Peyer's patch (tissue), 4 donors: ENCODE measurements at regions not wholly inside any gene's neighbourhood (a gene's known extent, or its start where the extent isn't known, plus 50 kb on each side); places are given as distances from the start of the nearest gene placed in this dataset.

ENCODE experiments used
- DNase-seq, 3 donors: peaks; one replicate each; pipeline ENCODE4 v3.0.0-alpha.2; 2017 to 2019
- H3K27ac ChIP-seq, 4 donors: fragments of 200-600 bp; sonication (generic); one replicate each; pipeline ENCODE4 v1.5.1; 2016 to 2019
- H3K27me3 ChIP-seq, 2 donors: fragments of 200-600 bp; sonication (generic); one replicate each; pipeline ENCODE4 v1.5.1; 2019
- H3K36me3 ChIP-seq, 3 donors: fragments of 200-600 bp; sonication (generic); one replicate each; pipeline ENCODE4 v1.5.1; 2016 to 2019
- H3K4me1 ChIP-seq, 4 donors: fragments of 200-600 bp; sonication (generic); one replicate each; pipeline ENCODE4 v1.5.1; 2016 to 2019
- H3K4me3 ChIP-seq, 4 donors: fragments of 200-600 bp; sonication (generic); 1 replicate in 3 of 4; 2 replicates in 1 of 4; pipeline ENCODE4 v1.5.1; 2016 to 2019; ENCODE audit warnings: mild to moderate bottlenecking in 1 of 4
- H3K9me3 ChIP-seq, 4 donors: fragments of 200-600 bp; sonication (generic); one replicate each; pipeline ENCODE4 v1.5.1; 2016 to 2019; ENCODE audit warnings: mild to moderate bottlenecking in 1 of 4
- POLR2A ChIP-seq, 2 donors: fragments of 450-650 bp; IDR thresholded peaks; one replicate each; pipeline ENCODE4 v1.5.1; 2017; ENCODE audit warnings: antibody characterized with exemption in 2 of 2, mild to moderate bottlenecking in 2 of 2, moderate library complexity in 2 of 2
- TF ChIP-seq, protein P1 (sequence below), 6 experiments: fragments of 450-650 bp in 4 of 6; fragments of 200-600 bp in 2 of 6; sonication (generic) in 1 of 6; IDR thresholded peaks; one replicate each; pipeline ENCODE4 v1.5.1; 2017 to 2019; ENCODE audit warnings: antibody characterized with exemption in 6 of 6, mild to moderate bottlenecking in 3 of 6, moderate library complexity in 1 of 6

DNA sequence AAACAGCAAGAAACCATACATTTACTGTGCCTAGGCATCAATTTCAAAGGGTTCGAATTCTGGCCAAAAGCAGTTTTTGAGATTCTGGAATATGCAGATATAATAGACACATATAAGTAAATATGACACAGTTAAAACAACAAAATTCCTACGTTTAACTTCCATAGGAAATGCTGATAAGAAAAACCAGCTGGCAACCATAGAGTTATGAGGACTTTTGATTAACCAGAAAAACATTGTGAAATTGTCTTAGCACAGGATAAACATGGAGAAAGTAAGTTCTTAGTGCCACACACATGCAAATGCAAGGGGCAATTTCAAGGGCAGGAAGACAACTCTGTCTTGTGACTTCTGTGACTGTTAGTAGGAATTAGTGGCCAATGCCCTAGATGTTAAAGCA lies 702.1 kb downstream of the TNS3 start:
- Histone ChIP-seq H3K27ac (no peak overlapping the region), H3K4me1 (no peaks in the 10 kb centered on the region), H3K36me3 (no peaks in the 10 kb centered on the region), H3K27me3 (no peaks in the 10 kb centered on the region), H3K9me3 (no peaks in the 10 kb centered on the region), H3K4me3 (no peak overlapping the region)
- DNase-seq: no peak
- no peak for TF ChIP-seq POLR2A (IDR thresholded peaks at IDR 0.05)
- TF ChIP-seq, protein P1, sequence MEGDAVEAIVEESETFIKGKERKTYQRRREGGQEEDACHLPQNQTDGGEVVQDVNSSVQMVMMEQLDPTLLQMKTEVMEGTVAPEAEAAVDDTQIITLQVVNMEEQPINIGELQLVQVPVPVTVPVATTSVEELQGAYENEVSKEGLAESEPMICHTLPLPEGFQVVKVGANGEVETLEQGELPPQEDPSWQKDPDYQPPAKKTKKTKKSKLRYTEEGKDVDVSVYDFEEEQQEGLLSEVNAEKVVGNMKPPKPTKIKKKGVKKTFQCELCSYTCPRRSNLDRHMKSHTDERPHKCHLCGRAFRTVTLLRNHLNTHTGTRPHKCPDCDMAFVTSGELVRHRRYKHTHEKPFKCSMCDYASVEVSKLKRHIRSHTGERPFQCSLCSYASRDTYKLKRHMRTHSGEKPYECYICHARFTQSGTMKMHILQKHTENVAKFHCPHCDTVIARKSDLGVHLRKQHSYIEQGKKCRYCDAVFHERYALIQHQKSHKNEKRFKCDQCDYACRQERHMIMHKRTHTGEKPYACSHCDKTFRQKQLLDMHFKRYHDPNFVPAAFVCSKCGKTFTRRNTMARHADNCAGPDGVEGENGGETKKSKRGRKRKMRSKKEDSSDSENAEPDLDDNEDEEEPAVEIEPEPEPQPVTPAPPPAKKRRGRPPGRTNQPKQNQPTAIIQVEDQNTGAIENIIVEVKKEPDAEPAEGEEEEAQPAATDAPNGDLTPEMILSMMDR (IDR thresholded peaks at IDR 0.05): no peak

DNA sequence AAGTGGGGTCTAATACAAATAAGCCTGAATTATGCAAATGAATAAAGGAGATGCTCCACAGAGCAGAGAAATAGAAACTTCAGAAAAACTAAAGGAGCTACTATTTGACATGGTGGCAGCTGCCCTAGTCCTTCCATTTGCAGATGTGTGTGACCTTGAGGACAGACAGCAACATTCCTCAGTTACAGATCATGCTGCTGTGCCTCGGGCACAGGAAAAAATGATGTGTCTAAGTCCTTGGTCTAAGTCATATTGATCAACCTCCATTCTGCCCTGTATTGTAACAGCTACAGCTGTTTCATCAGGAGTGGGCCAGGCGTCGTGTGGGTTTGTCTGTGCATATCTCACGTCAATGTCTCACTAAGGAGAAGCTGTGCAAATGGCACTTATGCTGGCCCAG lies 710.4 kb downstream of the TNS3 start:
- DNase-seq: no peak
- Histone ChIP-seq H3K9me3 (no peaks in the 10 kb centered on the region), H3K27ac (no peak overlapping the region), H3K4me1 (no peaks in the 10 kb centered on the region), H3K27me3 (no peaks in the 10 kb centered on the region), H3K36me3 (no peaks in the 10 kb centered on the region), H3K4me3 (no peak overlapping the region)
- TF ChIP-seq POLR2A (IDR thresholded peaks at IDR 0.05): no peak
- TF ChIP-seq, protein P1 (IDR thresholded peaks at IDR 0.05): no peak

DNA sequence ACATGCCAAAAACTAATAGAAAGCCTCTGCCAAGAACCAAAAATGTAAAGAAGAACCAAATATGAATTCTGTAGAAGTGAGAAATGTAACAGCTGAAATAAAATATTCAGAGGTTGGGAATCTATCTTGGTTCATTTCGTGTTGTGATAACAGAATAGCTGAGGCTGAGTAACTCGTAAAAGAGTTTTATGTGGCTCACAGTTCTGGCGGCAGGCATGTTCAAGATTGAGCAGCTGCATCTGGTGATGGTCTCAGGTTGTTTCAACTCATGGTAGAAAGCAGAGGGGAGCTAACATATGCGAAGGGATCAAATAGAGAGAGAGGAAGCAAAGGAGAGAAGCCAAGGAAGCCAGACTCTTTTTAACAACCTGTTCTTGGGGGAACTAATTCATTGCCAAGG lies 717.2 kb downstream of the TNS3 start:
- TF ChIP-seq POLR2A (IDR thresholded peaks at IDR 0.05): no peak
- TF ChIP-seq, protein P1 (IDR thresholded peaks at IDR 0.05): no peak
- no peaks in the 10 kb centered on the region for H3K27me3 ChIP-seq

DNA sequence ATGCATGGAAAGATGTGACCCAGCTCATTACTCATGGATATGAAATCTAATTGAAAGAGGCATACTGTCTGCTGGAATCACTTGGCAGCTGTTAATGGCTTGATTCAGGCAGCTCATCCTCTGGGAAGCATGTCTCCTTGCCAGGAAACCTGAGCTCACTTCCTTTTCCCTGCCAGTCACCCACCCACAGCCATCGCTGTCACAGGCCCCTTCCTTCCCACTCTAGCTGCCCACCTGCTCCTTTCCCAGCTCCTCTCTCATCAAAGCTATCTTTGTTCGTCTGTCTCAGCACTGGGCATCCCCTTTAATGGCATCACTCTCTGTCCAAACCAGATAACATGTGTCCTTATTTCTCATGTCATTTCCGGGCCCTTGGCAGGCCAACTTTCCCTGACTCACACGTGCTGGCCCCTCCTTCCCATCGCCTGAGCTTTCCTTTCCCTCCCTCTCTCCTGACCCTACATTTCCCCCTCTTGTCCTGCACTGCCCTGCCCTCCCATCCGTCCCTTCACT lies 721.9 kb downstream of the TNS3 start:
- DNase-seq: no peak
- Histone ChIP-seq H3K36me3 (no peaks in the 10 kb centered on the region), H3K9me3 (no peaks in the 10 kb centered on the region), H3K4me1 (no peaks in the 10 kb centered on the region), H3K4me3 (no peak overlapping the region), H3K27ac (no peak overlapping the region), H3K27me3 (no peaks in the 10 kb centered on the region)
- no peak for TF ChIP-seq POLR2A (IDR thresholded peaks at IDR 0.05)
- TF ChIP-seq, protein P1 (IDR thresholded peaks at IDR 0.05): no peak

More for the DNA sequence above, 717.2 kb downstream of the TNS3 start:
- Histone ChIP-seq H3K4me1 (no peaks in the 10 kb centered on the region), H3K4me3 (no peak overlapping the region), H3K27ac (no peak overlapping the region), H3K9me3 (no peaks in the 10 kb centered on the region), H3K36me3 (no peaks in the 10 kb centered on the region)
- no peak for DNase-seq

DNA sequence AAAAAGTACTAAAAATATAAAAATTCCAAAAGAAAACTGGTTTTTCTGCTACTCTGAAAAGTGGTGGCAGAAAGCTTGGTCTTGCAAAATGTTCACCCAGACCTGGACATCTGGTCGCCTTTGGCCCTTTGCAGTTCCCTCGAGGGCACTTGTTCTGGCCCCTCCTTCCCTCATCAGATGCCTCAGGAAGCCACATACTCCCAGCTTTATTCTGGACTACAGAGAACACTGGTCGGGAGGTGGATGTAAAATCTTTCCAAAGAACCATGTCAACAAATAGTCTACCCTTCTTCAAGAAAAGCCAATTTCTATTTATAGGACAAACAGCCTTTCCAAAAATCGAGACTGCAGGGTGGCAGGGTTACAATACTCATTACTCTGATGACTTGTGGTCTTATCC lies 726.1 kb downstream of the TNS3 start:
- H3K27me3 ChIP-seq: no peaks in the 10 kb centered on the region
- TF ChIP-seq, protein P1 (IDR thresholded peaks at IDR 0.05): no peak
- no peak overlapping the region for H3K27ac ChIP-seq
- no peak overlapping the region for H3K4me3 ChIP-seq
- no peaks in the 10 kb centered on the region for H3K36me3 ChIP-seq
- H3K4me1 ChIP-seq: no peaks in the 10 kb centered on the region
- no peaks in the 10 kb centered on the region for H3K9me3 ChIP-seq
- no peak for DNase-seq

DNA sequence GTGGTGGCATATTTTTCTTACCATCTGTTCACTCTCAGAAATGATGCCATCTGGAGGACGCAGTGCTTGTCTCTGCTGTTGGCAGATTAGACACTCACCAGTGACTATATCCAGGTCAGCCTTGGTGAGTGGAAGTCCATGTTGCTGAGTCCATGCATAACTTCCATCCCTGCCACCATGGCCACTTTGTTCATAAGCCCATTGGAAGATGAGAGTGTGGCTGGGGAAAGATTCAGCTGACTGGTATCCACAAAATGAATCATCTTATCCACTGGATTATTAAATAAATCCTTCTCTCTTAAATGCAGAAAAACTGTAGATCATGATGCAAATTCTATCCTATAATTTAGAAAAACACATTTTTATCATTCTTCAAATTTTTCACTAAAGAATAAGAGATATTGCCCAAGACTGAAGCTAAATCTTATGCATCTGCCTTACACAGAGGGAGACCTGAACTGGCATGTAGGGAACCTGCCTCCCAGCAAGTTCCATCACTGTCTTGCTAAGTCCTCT lies 726.9 kb downstream of the TNS3 start:
- no peaks in the 10 kb centered on the region for H3K27me3 ChIP-seq
- TF ChIP-seq, protein P1 (IDR thresholded peaks at IDR 0.05): no peak
- TF ChIP-seq POLR2A (IDR thresholded peaks at IDR 0.05): no peak
- H3K27ac ChIP-seq: no peak overlapping the region
- no peak for DNase-seq
- no peaks in the 10 kb centered on the region for H3K9me3 ChIP-seq
- H3K4me3 ChIP-seq: no peak overlapping the region
- no peaks in the 10 kb centered on the region for H3K4me1 ChIP-seq
- H3K36me3 ChIP-seq: no peaks in the 10 kb centered on the region
